Suprapubic skin (tissue), 4 donors: ENCODE measurements at regions not wholly inside any gene's neighbourhood (a gene's known extent, or its start where the extent isn't known, plus 50 kb on each side); places are given as distances from the start of the nearest gene placed in this dataset.

ENCODE experiments used
- DNase-seq, 2 donors: peaks; one replicate each; pipeline ENCODE4 v3.0.0-alpha.2; 2019; ENCODE audit warnings: low spot score in 2 of 2
- H3K27ac ChIP-seq: fragments of 200-600 bp; sonication (generic); one replicate; pipeline ENCODE4 v1.5.1; 2019
- H3K27me3 ChIP-seq: fragments of 200-600 bp; sonication (generic); one replicate; pipeline ENCODE4 v1.5.1; 2019
- H3K36me3 ChIP-seq: fragments of 200-600 bp; sonication (generic); one replicate; pipeline ENCODE4 v1.5.1; 2019
- H3K4me1 ChIP-seq: fragments of 200-600 bp; sonication (generic); one replicate; pipeline ENCODE4 v1.5.1; 2019
- H3K4me3 ChIP-seq: fragments of 200-600 bp; sonication (generic); one replicate; pipeline ENCODE4 v1.5.1; 2019; ENCODE audit warnings: mild to moderate bottlenecking
- H3K9me3 ChIP-seq: fragments of 200-600 bp; sonication (generic); one replicate; pipeline ENCODE4 v1.5.1; 2019
- CTCF ChIP-seq, 2 donors: fragments of 200-600 bp in 1 of 2; fragments of 450-650 bp in 1 of 2; sonication (generic) in 1 of 2; IDR thresholded peaks; one replicate each; pipeline ENCODE4 v1.5.1; 2016 to 2019; ENCODE audit warnings: antibody characterized with exemption in 2 of 2, mild to moderate bottlenecking in 1 of 2, moderate library complexity in 1 of 2
- EP300 ChIP-seq: sonication (generic); formaldehyde crosslinking; IDR thresholded peaks from one replicate; pipeline ENCODE4 v1.6.1; 2017; ENCODE audit warnings: antibody characterized with exemption
- POLR2A ChIP-seq, 2 donors: fragments of 450-650 bp; IDR thresholded peaks; one replicate each; pipeline ENCODE4 v1.6.1; 2017; ENCODE audit warnings: antibody characterized with exemption in 2 of 2, mild to moderate bottlenecking in 2 of 2, moderate library complexity in 2 of 2
- POLR2AphosphoS5 ChIP-seq, 3 donors: sonication (generic); formaldehyde crosslinking; IDR thresholded peaks; one replicate each; pipeline ENCODE4 v1.6.1; 2017; ENCODE audit warnings: antibody characterized with exemption in 3 of 3
- WGBS: methylation state at CpG from one replicate; pipeline ENCODE4 v1.1.5; 2018; 5-methylcytosine and 5-hydroxymethylcytosine counted together

- no peak for DNase-seq
- H3K4me1 ChIP-seq, result peaks cover 15% of the 10 kb centered on the region
- TF ChIP-seq CTCF (IDR thresholded peaks at IDR 0.05), result no peak
- TF ChIP-seq POLR2AphosphoS5 (IDR thresholded peaks at IDR 0.05), result no peak
- no peak for TF ChIP-seq POLR2A (IDR thresholded peaks at IDR 0.05)
- no peak for TF ChIP-seq EP300
- WGBS, result 57% methylated on average over 3 of the region's 3 CpGs
- no peak overlapping the region for H3K4me3 ChIP-seq
- H3K36me3 ChIP-seq, result no peaks in the 10 kb centered on the region
- no peaks in the 10 kb centered on the region for H3K27me3 ChIP-seq
- H3K27ac ChIP-seq, result no peak overlapping the region
- no peaks in the 10 kb centered on the region for H3K9me3 ChIP-seq
Measured at GRCh38 chr4:82268826-82269193, 105.0 kb downstream of the HNRNPD start.

GRCh38 chr4:82268050-82268825 is 105.6 kb downstream of the HNRNPD start:
- Histone ChIP-seq H3K4me1 (peaks cover 15% of the 10 kb centered on the region), H3K27me3 (no peaks in the 10 kb centered on the region), H3K9me3 (no peaks in the 10 kb centered on the region), H3K27ac (peak overlapping the region; percentile 67), H3K36me3 (no peaks in the 10 kb centered on the region), H3K4me3 (peak overlapping the region; percentile 24)
- no peak for TF ChIP-seq POLR2A (IDR thresholded peaks at IDR 0.05)
- peak; percentile 60 to 66 for TF ChIP-seq CTCF (IDR thresholded peaks at IDR 0.05)
- no peak for DNase-seq
- 21% methylated on average over 4 of the region's 4 CpGs for WGBS

- H3K36me3 ChIP-seq, result no peaks in the 10 kb centered on the region
- TF ChIP-seq POLR2A (IDR thresholded peaks at IDR 0.05) (no peak), EP300 (no peak), POLR2AphosphoS5 (IDR thresholded peaks at IDR 0.05) (no peak), CTCF (IDR thresholded peaks at IDR 0.05) (no peak)
- H3K27me3 ChIP-seq, result no peaks in the 10 kb centered on the region
- H3K27ac ChIP-seq, result peak overlapping the region; percentile 67
- WGBS, result 64% methylated on average over 4 of the region's 4 CpGs
- no peak overlapping the region for H3K4me3 ChIP-seq
- peaks cover 15% of the 10 kb centered on the region for H3K4me1 ChIP-seq
- no peaks in the 10 kb centered on the region for H3K9me3 ChIP-seq
- no peak for DNase-seq
Measured at GRCh38 chr4:82267506-82267905, 106.3 kb downstream of the HNRNPD start.

GRCh38 chr4:82266345-82266744 is 107.4 kb downstream of the HNRNPD start:
- Histone ChIP-seq H3K9me3 (no peaks in the 10 kb centered on the region), H3K4me3 (no peak overlapping the region), H3K4me1 (peaks cover 15% of the 10 kb centered on the region), H3K27me3 (no peaks in the 10 kb centered on the region), H3K27ac (no peak overlapping the region), H3K36me3 (no peaks in the 10 kb centered on the region)
- no peak for DNase-seq
- TF ChIP-seq POLR2AphosphoS5 (IDR thresholded peaks at IDR 0.05) (no peak), POLR2A (IDR thresholded peaks at IDR 0.05) (no peak), EP300 (no peak), CTCF (IDR thresholded peaks at IDR 0.05) (no peak)
- WGBS, result 85% methylated on average over 2 of the region's 2 CpGs

- H3K27me3 ChIP-seq, result no peaks in the 10 kb centered on the region
- no peak for TF ChIP-seq EP300
- TF ChIP-seq POLR2A (IDR thresholded peaks at IDR 0.05), result no peak
- no peak for TF ChIP-seq CTCF (IDR thresholded peaks at IDR 0.05)
- TF ChIP-seq POLR2AphosphoS5 (IDR thresholded peaks at IDR 0.05), result no peak
- H3K9me3 ChIP-seq, result no peaks in the 10 kb centered on the region
- no peak for DNase-seq
- H3K36me3 ChIP-seq, result no peaks in the 10 kb centered on the region
- no peak overlapping the region for H3K4me3 ChIP-seq
- H3K27ac ChIP-seq, result no peak overlapping the region
- no peaks in the 10 kb centered on the region for H3K4me1 ChIP-seq
- WGBS, result 88% methylated on average over 2 of the region's 2 CpGs
Measured at GRCh38 chr4:82261084-82261483, 112.7 kb downstream of the HNRNPD start.
